Adrenal gland (tissue), 9 donors: ENCODE measurements at regions not wholly inside any gene's neighbourhood (a gene's known extent, or its start where the extent isn't known, plus 50 kb on each side); places are given as distances from the start of the nearest gene placed in this dataset.

Experiments used
- DNase-seq, 7 donors: peaks; one replicate each; pipeline ENCODE4 v3.0.0-alpha.2; 2019 to 2020
- H3K27ac ChIP-seq, 5 donors: fragments of 200-600 bp; sonication (generic) in 4 of 5; 1 replicate in 3 of 5; 2 replicates in 2 of 5; pipeline versions ENCODE4 v1.5.1 to v1.8.0; 2016 to 2020; ENCODE audit warnings: mild to moderate bottlenecking in 1 of 5
- H3K27me3 ChIP-seq: fragments of 200-600 bp; 2 replicates; pipeline ENCODE4 v1.8.0; 2021
- H3K36me3 ChIP-seq, 2 donors: fragments of 200-600 bp; replicated peaks in 1 of 2; 1 replicate in 1 of 2; 2 replicates in 1 of 2; pipeline versions ENCODE4 v1.5.1 to v1.8.0; 2018 to 2022
- H3K4me1 ChIP-seq, 2 donors: fragments of 200-600 bp; replicated peaks in 1 of 2; 1 replicate in 1 of 2; 2 replicates in 1 of 2; pipeline versions ENCODE4 v1.5.1 to v1.8.0; 2018 to 2021
- H3K4me3 ChIP-seq, 4 donors: fragments of 200-600 bp; sonication (generic) in 3 of 4; one replicate each; pipeline ENCODE4 v1.5.1; 2016 to 2018
- H3K9me3 ChIP-seq, 3 donors: fragments of 200-600 bp; sonication (generic) in 1 of 3; replicated peaks in 1 of 3; 1 replicate in 2 of 3; 2 replicates in 1 of 3; pipeline versions ENCODE4 v1.5.1 to v1.8.0; 2016 to 2021
- POLR2A ChIP-seq, 2 donors: fragments of 450-650 bp; IDR thresholded peaks; one replicate each; pipeline ENCODE4 v1.6.1; 2017; ENCODE audit warnings: antibody characterized with exemption in 2 of 2, mild to moderate bottlenecking in 2 of 2, moderate library complexity in 1 of 2
- WGBS, 4 donors: extraction: QIAGEN DNeasy Blood & Tissue Kit in 2 of 4; methylation state at CpG; one replicate each; pipeline versions ENCODE4 v1.1.5 to v1.1.7; 2013 to 2017; 5-methylcytosine and 5-hydroxymethylcytosine counted together
- intact Hi-C, 2 donors: fragments of 100-400 bp; cut with DNase I; formaldehyde crosslinking; loops; one replicate each; pipeline versions ENCODE4 v1.14.1 to v1.15.0; 2022 to 2023
- TF ChIP-seq, protein P1 (sequence below), 6 experiments: fragments of 450-650 bp in 4 of 6; fragments of 200-600 bp in 2 of 6; sonication (generic) in 1 of 6; IDR thresholded peaks; 1 replicate in 5 of 6; 2 replicates in 1 of 6; pipeline versions ENCODE4 v1.5.1 to v1.8.0; 2016 to 2021; ENCODE audit warnings: antibody characterized with exemption in 6 of 6, mild to moderate bottlenecking in 2 of 6, moderate library complexity in 1 of 6
- donor health status: healthy with polysubstance abuse.
- donor health status: Bipolar disorder and iron deficiency.
- donor health status: DM: yes; HTN: yes; CAD: no.
- donor health status: DM: no; HTN: no; CAD: no.
- donor health status: DM: no; HTN: no; CAD: no.

DNA sequence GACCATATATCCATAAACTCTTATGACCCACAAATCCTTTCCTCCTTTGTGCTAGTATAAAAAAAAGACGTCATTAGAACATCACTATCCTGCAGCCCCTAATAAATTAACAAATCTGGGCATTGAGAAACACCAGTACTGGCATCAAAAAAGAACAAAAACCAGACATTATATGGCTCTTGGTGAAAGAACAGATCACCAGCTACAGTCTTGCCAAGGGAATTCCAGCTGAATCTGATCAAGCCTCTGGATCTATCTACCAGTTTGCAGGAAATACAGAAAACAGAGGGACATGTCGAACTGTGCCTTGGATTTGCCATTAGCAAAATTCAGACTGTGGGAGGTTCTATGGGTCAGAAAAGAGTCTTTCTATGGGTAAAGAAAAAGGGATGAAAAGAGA lies 93.7 kb upstream of the DDX18 start:
- H3K36me3 ChIP-seq, result no peaks in the 10 kb centered on the region
- intact Hi-C loops, result no loop called here
- DNase-seq, result no peak
- no peak overlapping the region for H3K27ac ChIP-seq
- 45 to 66% (median 57%) methylated on average over 2 of the region's 2 CpGs for WGBS, 4 donors
- H3K27me3 ChIP-seq, result no peaks in the 10 kb centered on the region
- TF ChIP-seq POLR2A (IDR thresholded peaks at IDR 0.05), result no peak
- TF ChIP-seq, protein P1, sequence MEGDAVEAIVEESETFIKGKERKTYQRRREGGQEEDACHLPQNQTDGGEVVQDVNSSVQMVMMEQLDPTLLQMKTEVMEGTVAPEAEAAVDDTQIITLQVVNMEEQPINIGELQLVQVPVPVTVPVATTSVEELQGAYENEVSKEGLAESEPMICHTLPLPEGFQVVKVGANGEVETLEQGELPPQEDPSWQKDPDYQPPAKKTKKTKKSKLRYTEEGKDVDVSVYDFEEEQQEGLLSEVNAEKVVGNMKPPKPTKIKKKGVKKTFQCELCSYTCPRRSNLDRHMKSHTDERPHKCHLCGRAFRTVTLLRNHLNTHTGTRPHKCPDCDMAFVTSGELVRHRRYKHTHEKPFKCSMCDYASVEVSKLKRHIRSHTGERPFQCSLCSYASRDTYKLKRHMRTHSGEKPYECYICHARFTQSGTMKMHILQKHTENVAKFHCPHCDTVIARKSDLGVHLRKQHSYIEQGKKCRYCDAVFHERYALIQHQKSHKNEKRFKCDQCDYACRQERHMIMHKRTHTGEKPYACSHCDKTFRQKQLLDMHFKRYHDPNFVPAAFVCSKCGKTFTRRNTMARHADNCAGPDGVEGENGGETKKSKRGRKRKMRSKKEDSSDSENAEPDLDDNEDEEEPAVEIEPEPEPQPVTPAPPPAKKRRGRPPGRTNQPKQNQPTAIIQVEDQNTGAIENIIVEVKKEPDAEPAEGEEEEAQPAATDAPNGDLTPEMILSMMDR (IDR thresholded peaks at IDR 0.05), result no peak
- no peak overlapping the region for H3K4me3 ChIP-seq
- H3K4me1 ChIP-seq, result no peaks in the 10 kb centered on the region
- no peaks in the 10 kb centered on the region for H3K9me3 ChIP-seq

GRCh38 chr2:117723483-117723882 lies 91.0 kb upstream of the DDX18 start:
- no peak for TF ChIP-seq POLR2A (IDR thresholded peaks at IDR 0.05)
- TF ChIP-seq, protein P1 (IDR thresholded peaks at IDR 0.05), result no peak
- Histone ChIP-seq H3K36me3 (no peaks in the 10 kb centered on the region), H3K27me3 (no peaks in the 10 kb centered on the region), H3K9me3 (no peaks in the 10 kb centered on the region), H3K27ac (no peak overlapping the region), H3K4me1 (no peaks in the 10 kb centered on the region), H3K4me3 (no peak overlapping the region)
- DNase-seq, result no peak
- 53 to 77% (median 66%) methylated on average over 2 of the region's 2 CpGs for WGBS, 4 donors
- intact Hi-C loops, result no loop called here

DNA sequence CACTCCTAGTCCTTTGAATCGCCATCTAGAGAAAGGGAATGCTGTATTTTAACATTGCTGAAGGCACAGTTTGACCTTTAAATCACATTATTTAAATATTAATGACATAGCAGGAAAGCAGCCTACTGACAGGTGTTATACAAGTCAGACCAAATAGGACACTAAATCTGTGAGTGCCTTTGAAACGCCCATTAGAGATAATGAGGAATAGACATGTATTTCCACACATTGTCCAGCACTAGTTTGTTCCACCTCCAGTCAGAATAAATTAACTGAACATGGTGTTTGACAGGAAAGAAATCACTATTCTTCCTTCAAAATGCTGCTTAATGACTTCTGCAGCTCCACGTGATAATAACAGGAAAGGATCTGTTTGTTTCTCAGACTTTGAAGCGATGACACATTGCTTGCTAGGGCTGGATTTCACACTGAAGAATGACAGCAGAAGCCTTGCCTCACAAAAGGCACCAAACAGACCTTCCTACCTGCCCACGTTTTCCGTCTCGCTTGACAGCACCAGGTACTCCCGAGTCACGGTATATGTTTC lies 90.5 kb upstream of the DDX18 start:
- no peaks in the 10 kb centered on the region for H3K4me1 ChIP-seq
- H3K36me3 ChIP-seq, result no peaks in the 10 kb centered on the region
- no peak overlapping the region for H3K27ac ChIP-seq
- H3K4me3 ChIP-seq, result no peak overlapping the region
- intact Hi-C loops, result no loop called here
- no peak for TF ChIP-seq POLR2A (IDR thresholded peaks at IDR 0.05)
- TF ChIP-seq, protein P1 (IDR thresholded peaks at IDR 0.05), result no peak
- no peaks in the 10 kb centered on the region for H3K27me3 ChIP-seq
- 67 to 75% (median 71%) methylated on average over 9 of the region's 9 CpGs for WGBS, 4 donors
- H3K9me3 ChIP-seq, result no peaks in the 10 kb centered on the region
- DNase-seq, result no peak

- Histone ChIP-seq H3K9me3 (no peaks in the 10 kb centered on the region), H3K4me1 (no peaks in the 10 kb centered on the region), H3K27ac (no peak overlapping the region), H3K36me3 (no peaks in the 10 kb centered on the region), H3K27me3 (no peaks in the 10 kb centered on the region), H3K4me3 (no peak overlapping the region)
- 60 to 78% (median 71%) methylated on average over 5 of the region's 5 CpGs for WGBS, 4 donors
- no peak for DNase-seq
- TF ChIP-seq, protein P1 (IDR thresholded peaks at IDR 0.05), result no peak
- TF ChIP-seq POLR2A (IDR thresholded peaks at IDR 0.05), result no peak
- intact Hi-C loops, result no loop called here
Measured at GRCh38 chr2:117726747-117727146, 87.7 kb upstream of the DDX18 start.
